Neural progenitor cell (in vitro differentiated cells): ENCODE measurements at regions not wholly inside any gene's neighbourhood (a gene's known extent, or its start where the extent isn't known, plus 50 kb on each side); places are given as distances from the start of the nearest gene placed in this dataset.

Source experiments
- DNase-seq: peaks from one replicate; pipeline ENCODE4 v3.0.0-alpha.2; 2016; ENCODE audit warnings: low spot score
- H2AFZ ChIP-seq: fragments of 200-600 bp; sonication (generic); replicated peaks from 2 replicates; pipeline ENCODE4 v1.6.1; 2016; ENCODE audit warnings: antibody characterized with exemption
- H3F3A ChIP-seq: fragments of 200-600 bp; sonication (generic); 2 replicates; pipeline ENCODE4 v1.6.1; 2016; ENCODE audit warnings: antibody characterized with exemption, low read depth
- H3K27ac ChIP-seq: fragments of 200-600 bp; sonication (generic); 2 replicates; pipeline ENCODE4 v1.5.1; 2016; ENCODE audit warnings: mild to moderate bottlenecking
- H3K27me3 ChIP-seq: fragments of 200-600 bp; sonication (generic); 2 replicates; pipeline ENCODE4 v1.6.1; 2016; ENCODE audit warnings: mild to moderate bottlenecking, moderate library complexity
- H3K36me3 ChIP-seq: fragments of 200-600 bp; sonication (generic); 2 replicates; pipeline ENCODE4 v1.5.1; 2016
- H3K4me1 ChIP-seq: fragments of 200-600 bp; sonication (generic); 2 replicates; pipeline ENCODE4 v1.6.1; 2016; ENCODE audit warnings: mixed run types
- H3K4me2 ChIP-seq: fragments of 200-600 bp; sonication (generic); 2 replicates; pipeline ENCODE4 v1.6.1; 2016
- H3K4me3 ChIP-seq: fragments of 200-600 bp; sonication (generic); 2 replicates; pipeline ENCODE4 v1.5.1; 2016
- H3K79me2 ChIP-seq: fragments of 200-600 bp; sonication (generic); 2 replicates; pipeline ENCODE4 v1.6.1; 2016; ENCODE audit warnings: low read depth
- H3K9ac ChIP-seq: fragments of 200-600 bp; sonication (generic); 2 replicates; pipeline ENCODE4 v1.6.1; 2016
- H3K9me3 ChIP-seq: fragments of 200-600 bp; sonication (generic); 2 replicates; pipeline ENCODE4 v1.5.1; 2016; ENCODE audit warnings: low read depth
- H4K20me1 ChIP-seq: fragments of 200-600 bp; sonication (generic); 2 replicates; pipeline ENCODE4 v1.6.1; 2016; ENCODE audit warnings: low read depth
- H3K27ac Mint-ChIP-seq: 3 replicates; pipeline ENCODE4 v1.8.0; 2021; ENCODE audit warnings: mixed read lengths
- H3K27me3 Mint-ChIP-seq: 2 replicates; pipeline ENCODE4 v1.8.0; 2022; ENCODE audit warnings: low read depth, mild to moderate bottlenecking, inconsistent platforms, moderate library complexity, mixed read lengths; ENCODE audit not compliant: insufficient read depth
- H3K36me3 Mint-ChIP-seq: 3 replicates; pipeline ENCODE4 v1.8.0; 2021; ENCODE audit warnings: mixed read lengths
- H3K4me1 Mint-ChIP-seq: 3 replicates; pipeline ENCODE4 v1.8.0; 2021; ENCODE audit warnings: mixed read lengths
- H3K4me3 Mint-ChIP-seq: 3 replicates; pipeline ENCODE4 v1.8.0; 2021; ENCODE audit warnings: mild to moderate bottlenecking, moderate library complexity, mixed read lengths
- H3K9me3 Mint-ChIP-seq: 3 replicates; pipeline ENCODE4 v1.8.0; 2020; ENCODE audit warnings: mixed read lengths
- CTCF ChIP-seq: fragments of 200-600 bp; sonication (generic); IDR thresholded peaks from 2 replicates; pipeline ENCODE4 v1.5.1; 2017; ENCODE audit warnings: antibody characterized with exemption, mild to moderate bottlenecking
- EZH2 ChIP-seq: fragments of 200-600 bp; sonication (generic); IDR thresholded peaks from 2 replicates; pipeline ENCODE4 v1.6.1; 2017; ENCODE audit warnings: antibody characterized with exemption, mild to moderate bottlenecking, moderate library complexity
- EZH2phosphoT487 ChIP-seq: fragments of 200-600 bp; sonication (generic); IDR thresholded peaks from 2 replicates; pipeline ENCODE4 v1.6.1; 2017; ENCODE audit warnings: antibody characterized with exemption

DNA sequence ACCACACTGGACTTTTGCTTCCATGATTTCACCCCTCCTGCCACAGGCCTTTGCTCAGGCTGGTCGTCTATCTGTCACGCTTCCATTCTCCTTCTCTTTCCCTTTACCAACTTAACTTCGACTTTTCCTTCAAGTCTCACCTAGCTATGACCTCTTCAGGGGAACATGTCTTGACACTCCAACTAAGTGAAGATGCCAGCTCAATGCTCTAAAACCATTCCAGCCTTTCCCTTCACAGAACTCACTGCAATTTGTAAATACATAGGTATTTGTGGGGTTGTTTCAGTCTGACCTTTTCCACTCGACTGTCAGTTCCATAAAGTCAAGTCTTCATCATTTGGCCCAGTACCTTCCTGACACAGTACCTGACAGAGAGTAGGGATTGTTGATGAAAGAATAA, 358.6 kb upstream of the CAMK1G start:
- H3K27ac Mint-ChIP-seq = no peak overlapping the region
- no peaks in the 10 kb centered on the region for H3K27me3 ChIP-seq
- no peak overlapping the region for H3K27ac ChIP-seq
- peaks cover 2% of the 10 kb centered on the region for H3K9me3 Mint-ChIP-seq
- H3K4me2 ChIP-seq = no peak overlapping the region
- H3K9ac ChIP-seq = no peak overlapping the region
- H3K4me3 Mint-ChIP-seq = no peak overlapping the region
- H3K4me1 ChIP-seq = no peaks in the 10 kb centered on the region
- H3K36me3 ChIP-seq = no peaks in the 10 kb centered on the region
- TF ChIP-seq EZH2 (no peak), CTCF (no peak), EZH2phosphoT487 (no peak)
- DNase-seq = no peak
- no peaks in the 10 kb centered on the region for H3K9me3 ChIP-seq
- peaks cover 2% of the 10 kb centered on the region for H3K27me3 Mint-ChIP-seq
- H4K20me1 ChIP-seq = no peaks in the 10 kb centered on the region
- no peak overlapping the region for H3K4me3 ChIP-seq
- no peak overlapping the region for H2AFZ ChIP-seq
- no peaks in the 10 kb centered on the region for H3F3A ChIP-seq
- H3K79me2 ChIP-seq = no peaks in the 10 kb centered on the region
- H3K36me3 Mint-ChIP-seq = no peaks in the 10 kb centered on the region
- no peaks in the 10 kb centered on the region for H3K4me1 Mint-ChIP-seq

DNA sequence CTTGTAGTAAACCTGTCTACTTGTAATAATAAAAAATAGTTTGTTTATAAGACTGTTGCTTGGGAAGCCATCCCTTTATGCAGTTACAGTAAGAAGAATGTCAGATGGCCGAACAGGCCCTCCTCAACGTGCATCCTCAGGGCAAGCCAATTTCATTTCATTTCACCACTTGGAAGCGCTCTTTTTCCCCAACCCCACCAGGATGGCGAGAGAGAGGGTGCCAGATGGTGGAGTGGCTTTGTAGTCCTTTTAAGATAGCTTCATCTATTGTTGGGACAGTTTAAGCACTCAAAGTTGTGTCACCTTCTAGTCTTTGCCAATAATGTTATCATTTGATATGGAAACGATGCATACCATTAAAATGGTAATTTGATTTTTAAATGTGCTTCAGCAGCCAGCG, 356.3 kb upstream of the CAMK1G start:
- Histone ChIP-seq H4K20me1 (no peaks in the 10 kb centered on the region), H3K4me1 (no peaks in the 10 kb centered on the region), H3K9me3 (no peaks in the 10 kb centered on the region), H3K36me3 (no peaks in the 10 kb centered on the region), H3K27me3 (no peaks in the 10 kb centered on the region), H2AFZ (no peak overlapping the region), H3F3A (no peaks in the 10 kb centered on the region), H3K79me2 (no peaks in the 10 kb centered on the region), H3K27ac (no peak overlapping the region), H3K4me3 (no peak overlapping the region), H3K9ac (no peak overlapping the region), H3K4me2 (no peak overlapping the region)
- no peaks in the 10 kb centered on the region for H3K4me1 Mint-ChIP-seq
- DNase-seq = no peak
- H3K4me3 Mint-ChIP-seq = no peak overlapping the region
- TF ChIP-seq EZH2phosphoT487 = no peak
- no peak for TF ChIP-seq CTCF
- TF ChIP-seq EZH2 = no peak
- no peak overlapping the region for H3K27ac Mint-ChIP-seq
- H3K27me3 Mint-ChIP-seq = peaks cover 2% of the 10 kb centered on the region
- H3K9me3 Mint-ChIP-seq = peaks cover 10% of the 10 kb centered on the region
- no peaks in the 10 kb centered on the region for H3K36me3 Mint-ChIP-seq

GRCh38 chr1:209227941-209228340, 355.6 kb upstream of the CAMK1G start:
- no peaks in the 10 kb centered on the region for H3K79me2 ChIP-seq
- Mint-ChIP-seq H3K36me3 (no peaks in the 10 kb centered on the region), H3K27ac (no peak overlapping the region), H3K27me3 (peaks cover 7% of the 10 kb centered on the region), H3K4me3 (no peak overlapping the region), H3K4me1 (no peaks in the 10 kb centered on the region), H3K9me3 (peaks cover 17% of the 10 kb centered on the region)
- no peaks in the 10 kb centered on the region for H3K9me3 ChIP-seq
- no peak overlapping the region for H3K4me2 ChIP-seq
- no peak overlapping the region for H2AFZ ChIP-seq
- no peaks in the 10 kb centered on the region for H4K20me1 ChIP-seq
- DNase-seq = no peak
- no peak overlapping the region for H3K27ac ChIP-seq
- no peaks in the 10 kb centered on the region for H3F3A ChIP-seq
- H3K36me3 ChIP-seq = no peaks in the 10 kb centered on the region
- TF ChIP-seq EZH2 = no peak
- TF ChIP-seq CTCF = no peak
- TF ChIP-seq EZH2phosphoT487 = no peak
- H3K9ac ChIP-seq = no peak overlapping the region
- no peak overlapping the region for H3K4me3 ChIP-seq
- H3K27me3 ChIP-seq = no peaks in the 10 kb centered on the region
- H3K4me1 ChIP-seq = no peaks in the 10 kb centered on the region
